NCI-H226 (cell line): ENCODE measurements at regions not wholly inside any gene's neighbourhood (a gene's known extent, or its start where the extent isn't known, plus 50 kb on each side); places are given as distances from the start of the nearest gene placed in this dataset.
"Not testable (repeated sequence)": the region's sequence is repeated elsewhere in the genome, so short reads cannot be mapped to it uniquely, and the experiment has no call there.

Experiments
- DNase-seq: peaks from one replicate; pipeline ENCODE4 v3.0.0-alpha.2; 2015

DNA sequence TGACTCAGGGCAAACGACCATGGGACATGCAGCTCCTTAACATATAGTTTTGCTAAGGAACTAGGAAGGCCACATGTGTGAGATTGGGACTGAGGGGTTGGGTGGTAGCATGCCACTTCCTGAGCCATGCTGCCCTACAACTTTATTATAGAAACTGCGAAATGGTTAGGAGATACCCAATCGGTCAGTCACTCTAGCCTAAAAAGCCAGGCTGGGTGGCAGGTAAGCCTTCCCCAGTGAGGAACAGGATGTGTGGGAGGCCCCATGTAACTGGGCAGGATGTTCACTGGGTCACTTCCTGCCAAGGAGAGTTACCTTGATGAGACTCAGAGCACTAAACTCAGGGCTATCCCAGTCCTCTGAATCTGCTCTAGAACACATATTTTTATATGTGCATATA lies 123.5 kb downstream of the MAP3K7 start:
- no peak for DNase-seq

DNA sequence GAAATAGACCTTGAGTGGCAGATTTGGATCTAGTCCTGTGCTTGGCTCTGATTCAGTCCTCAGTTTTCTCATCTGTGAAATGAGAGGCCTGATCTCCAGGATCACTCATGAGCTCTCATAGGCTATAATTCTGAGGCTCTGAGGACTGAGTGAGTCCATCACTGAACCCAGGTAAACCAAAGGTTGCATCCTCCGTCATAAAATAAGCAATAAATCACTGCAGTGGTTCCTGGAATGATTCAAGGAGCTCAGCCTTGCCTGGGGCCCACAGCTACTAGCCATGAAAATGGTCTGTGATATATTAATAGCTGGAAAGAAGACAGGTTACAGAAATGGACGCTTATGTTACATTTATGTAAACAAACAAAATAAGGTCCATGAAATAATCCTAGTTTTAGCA lies 124.8 kb downstream of the MAP3K7 start:
- DNase-seq: no peak

DNA sequence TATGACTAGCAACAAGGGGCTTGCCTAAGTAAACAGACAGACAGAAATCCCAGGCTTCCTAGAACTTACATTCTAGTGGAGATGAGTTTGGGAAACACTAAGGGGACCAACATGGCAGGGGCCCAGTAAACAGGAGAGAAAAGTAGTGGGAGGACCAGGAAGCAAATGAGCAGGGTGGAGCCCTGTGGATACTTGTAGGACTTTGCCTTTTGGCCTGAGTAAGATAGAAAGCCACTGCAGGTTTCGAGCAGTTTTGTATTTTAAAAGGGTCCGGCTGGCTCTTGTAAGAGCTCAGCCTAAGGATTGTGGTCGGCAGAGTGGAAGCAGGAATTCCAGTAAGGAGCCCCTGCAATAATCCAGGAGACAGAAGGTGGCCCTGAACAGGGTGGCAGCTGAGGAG lies 125.5 kb downstream of the MAP3K7 start:
- DNase-seq: no peak

DNA sequence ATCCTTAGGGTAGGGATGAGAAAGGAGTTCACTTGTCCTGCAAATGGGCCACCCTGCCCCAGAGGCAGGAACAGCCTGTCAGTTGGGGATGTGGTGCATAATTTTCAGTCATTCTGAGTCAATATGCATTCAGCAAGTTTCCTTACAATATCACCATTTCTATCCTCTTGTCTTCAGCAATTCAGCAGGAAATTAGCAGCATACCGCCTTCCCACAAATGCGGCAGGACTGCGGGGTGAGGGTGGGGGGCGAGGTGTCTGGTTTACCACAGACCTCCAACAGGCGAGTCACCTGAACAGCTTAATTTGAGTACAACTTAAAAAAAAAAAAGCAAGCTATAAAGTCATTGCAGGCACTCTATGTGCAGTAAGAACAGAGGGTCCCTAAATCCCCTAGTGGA lies 126.8 kb downstream of the MAP3K7 start:
- DNase-seq: no peak

DNA sequence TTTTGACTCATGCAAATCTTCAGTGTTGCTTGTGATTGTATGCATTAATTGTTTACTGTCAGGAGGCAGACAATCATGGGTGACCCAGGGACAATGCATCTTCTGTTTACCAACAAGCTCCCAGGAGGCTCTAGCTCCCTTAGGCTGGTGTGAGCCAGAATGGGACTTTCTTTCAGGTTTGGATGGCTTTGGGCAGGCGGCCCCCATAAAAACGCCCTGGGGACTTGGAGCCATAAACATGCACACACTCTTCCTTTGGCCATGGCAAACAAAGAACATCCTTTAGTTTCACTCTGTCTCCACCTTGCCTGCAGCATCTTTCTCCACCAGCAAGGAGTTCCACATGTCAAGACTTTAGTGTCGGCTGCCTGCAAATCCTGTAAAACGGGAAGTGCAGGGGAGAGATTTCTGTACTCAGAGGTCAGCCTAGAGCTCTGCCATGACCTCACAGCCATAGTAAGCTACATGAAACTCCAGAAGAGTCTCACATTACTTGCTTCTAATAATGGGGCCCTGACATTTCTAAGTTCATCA lies 127.6 kb downstream of the MAP3K7 start:
- no peak for DNase-seq

DNA sequence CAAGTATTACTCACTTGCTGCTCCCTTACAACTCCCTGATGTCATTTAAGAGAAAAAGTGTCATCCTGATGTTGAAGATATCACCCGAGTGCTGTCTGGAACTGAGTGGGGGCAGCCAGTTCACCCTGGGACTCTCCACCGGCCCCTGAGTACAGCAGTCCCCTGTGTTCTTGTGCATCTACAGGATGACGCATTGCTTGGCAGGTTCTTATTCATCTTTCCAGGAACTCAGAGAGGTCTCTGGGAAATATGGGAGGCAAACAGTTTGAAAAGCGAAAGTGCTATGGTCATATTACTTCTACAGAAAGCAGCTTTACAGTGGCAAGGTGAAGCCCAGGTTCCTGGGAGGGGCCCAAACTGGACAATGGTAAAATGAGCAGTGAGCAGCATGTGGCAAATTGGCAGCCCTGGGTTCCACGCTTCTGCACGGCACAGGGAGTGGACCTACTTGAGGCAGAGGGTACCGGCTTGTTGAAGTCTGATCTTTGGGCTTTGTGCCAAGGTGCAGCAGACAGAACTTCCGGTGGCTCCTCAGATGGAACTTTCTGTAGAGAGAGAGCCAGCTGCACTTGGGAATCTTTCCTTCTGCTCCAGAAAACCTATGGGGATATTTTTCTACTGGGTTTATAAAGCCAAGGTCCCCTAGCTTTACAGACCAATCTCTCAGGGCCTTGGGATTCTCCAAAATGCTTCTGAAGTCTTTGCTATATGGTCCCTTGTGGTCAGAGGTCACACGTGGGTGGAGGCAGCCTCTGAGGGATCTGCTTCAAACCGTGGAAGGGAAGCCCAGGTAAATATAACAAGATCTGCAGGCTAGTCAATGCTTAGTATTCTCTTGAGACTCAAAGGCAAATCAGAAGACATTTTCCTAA lies 128.3 kb downstream of the MAP3K7 start:
- peak; percentile 61 for DNase-seq

DNA sequence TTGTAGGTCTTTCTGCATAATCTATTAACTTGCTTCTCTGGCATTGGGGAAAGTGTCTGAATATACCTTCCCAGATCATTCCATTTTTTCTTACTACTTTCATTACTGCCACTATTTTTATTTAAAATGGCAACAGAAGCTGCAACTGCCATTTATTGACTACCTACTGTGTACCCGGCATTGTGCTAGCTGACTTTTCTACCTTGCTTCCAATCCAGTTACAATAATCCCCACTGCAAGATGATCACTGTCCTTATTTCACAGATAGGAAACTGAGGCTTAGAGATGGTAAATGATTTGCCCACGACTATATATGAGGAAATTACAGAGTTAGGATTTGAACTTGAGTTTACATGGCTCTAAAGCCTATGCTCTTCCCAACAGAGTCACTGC lies 129.0 kb downstream of the MAP3K7 start:
- DNase-seq: no peak

DNA sequence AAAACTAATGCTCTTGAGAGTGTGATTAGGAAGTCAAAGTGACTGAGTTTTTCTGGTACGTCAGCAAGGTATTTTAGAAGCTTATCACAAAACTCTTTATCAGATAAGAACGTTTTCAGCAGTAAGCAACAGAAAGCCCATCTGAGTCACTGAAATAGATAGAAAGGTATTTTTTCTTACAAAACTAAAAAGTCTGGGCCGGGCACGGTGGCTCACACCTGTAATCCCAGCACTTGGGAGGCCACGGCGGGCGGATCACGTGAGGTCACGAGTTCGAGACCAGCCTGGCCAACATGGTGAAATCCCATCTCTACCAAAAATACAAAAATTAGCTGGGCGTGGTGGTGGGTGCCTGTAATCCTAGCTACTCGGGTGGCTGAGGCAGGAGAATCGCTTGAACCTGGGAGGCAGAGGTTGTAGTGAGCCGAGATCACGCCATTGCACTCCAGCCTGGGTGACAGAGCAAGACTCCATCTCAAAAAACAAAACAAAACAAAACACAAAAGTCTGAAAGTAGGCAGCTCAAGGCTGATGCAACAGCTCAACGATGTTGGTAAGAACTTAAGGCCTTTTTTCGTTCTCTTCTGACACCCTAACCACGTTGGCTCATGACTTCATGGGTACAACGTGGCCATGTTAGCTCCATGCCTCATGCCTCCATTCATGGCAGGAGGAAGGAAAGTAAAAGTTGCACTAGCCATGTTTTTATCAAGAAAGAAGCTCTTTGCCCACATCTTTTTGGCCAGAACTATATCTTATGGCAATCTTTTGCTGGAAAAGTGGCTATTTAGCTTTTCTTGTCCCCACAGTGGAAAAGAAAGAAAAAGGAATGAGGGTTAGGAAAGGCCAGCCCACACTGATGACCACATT lies 129.6 kb downstream of the MAP3K7 start:
- DNase-seq: not testable (repeated sequence)

DNA sequence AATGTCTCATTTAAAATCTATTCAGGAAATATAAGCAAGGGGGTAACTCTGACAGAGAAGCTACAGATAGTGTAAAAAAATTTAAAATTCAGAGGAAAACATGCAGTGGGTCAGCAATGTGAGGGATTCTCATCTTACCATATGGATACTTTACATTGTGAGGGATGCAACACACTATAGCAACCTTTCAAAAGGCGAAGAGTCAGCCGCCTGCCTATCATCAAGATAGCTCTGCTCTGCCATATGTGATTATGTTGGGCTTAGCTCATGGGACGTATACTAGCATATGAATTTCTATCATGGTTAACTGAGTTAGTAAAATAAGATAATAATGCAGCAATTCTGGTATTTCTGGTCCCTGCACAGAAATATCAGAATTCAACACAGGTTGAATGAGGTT lies 130.9 kb downstream of the MAP3K7 start:
- DNase-seq: no peak

DNA sequence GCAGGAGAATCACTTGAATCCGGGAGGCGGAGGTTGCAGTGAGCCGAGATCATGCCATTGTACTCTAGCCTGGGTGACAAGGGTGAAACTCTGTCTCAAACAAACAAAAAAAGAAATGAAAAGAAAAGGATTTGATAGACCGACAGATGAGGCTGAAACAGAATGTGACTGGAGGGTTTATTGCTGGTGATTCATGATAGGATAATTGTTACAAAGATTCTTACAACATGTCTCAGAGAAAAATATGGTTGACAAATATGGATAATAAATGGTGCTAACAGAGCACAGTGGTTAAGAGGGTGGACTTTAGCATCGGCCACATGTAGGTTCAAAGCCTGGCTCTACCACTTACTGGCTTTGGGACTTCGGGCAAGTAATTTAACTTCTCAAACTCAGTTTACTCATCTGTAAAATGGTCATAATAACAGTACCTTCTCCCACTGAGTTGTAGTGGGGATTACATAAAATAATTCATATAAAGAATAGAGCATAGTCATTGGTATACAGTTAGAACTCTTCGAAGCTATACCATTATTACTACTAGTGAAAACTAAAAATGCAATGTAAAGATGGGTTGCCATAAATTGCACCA lies 131.9 kb downstream of the MAP3K7 start:
- no peak for DNase-seq

DNA sequence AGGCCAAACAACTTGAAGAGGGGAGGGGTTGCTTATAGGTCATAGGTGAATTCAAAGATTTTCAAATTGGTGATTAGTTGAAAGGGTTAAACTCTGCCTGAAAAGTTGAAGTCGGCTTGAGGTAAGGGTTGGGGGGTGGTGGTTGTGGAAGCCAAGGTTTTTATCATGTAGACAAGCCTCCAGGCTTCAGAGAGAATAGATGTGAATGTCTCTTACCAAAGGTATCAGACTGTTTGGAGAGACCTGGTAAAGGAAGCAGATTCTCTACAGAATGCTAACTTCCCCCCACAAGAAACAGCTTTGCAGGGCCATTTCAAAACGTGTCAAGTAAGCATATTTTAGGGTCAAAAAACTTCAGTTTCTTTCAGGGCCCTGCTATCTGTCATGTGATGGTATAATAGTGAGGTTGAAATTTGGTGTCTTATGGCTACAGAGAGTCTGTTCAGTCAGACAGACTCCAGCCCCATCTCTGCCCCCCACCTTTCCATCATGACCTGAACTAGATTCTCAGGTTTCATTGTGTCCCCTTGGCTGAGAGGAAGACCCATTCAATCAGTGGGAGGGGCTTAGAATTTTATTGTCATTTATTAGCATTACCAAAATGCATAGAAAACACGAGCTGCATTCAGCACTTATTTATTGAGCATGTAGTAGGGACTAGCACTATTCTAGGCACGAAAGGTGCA lies 136.5 kb downstream of the MAP3K7 start:
- no peak for DNase-seq

DNA sequence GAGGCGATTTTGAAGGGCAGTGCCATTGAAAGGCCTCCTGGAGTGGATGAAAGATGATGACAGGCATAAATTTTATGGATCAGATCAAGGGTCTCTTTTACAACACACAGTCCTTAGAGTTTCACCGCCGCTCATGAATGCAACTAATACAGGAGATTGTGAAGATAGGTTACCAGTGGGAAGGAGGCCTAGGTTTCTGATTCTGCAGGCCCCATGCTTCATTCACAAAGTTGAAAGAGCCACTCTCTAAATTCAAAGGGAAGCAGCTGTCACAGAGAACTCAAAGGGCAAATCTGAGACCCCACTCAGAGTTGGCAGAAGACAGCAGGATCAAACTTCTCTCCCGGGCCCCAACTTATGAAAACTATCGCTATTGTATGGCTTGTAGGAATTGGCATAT lies 137.6 kb downstream of the MAP3K7 start:
- DNase-seq: no peak

DNA sequence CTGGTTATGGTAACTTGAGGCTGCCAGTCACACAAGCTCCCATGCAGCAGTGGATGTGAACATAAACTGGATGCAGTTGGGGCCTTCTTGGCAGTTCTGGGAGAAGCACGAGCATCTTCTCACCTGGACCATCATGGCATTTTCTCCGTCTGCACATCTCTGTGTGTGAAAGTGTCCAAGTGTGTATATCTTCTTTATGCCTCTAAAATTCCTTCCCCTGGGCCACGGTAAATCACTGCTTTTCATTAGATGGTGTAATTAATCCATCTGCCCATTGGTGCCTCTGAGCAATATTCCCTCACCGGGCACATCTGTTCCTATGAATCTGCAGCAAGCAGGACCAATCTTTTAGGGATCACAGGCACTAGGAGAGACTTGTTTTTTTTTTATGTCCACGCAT lies 138.0 kb downstream of the MAP3K7 start:
- no peak for DNase-seq

DNA sequence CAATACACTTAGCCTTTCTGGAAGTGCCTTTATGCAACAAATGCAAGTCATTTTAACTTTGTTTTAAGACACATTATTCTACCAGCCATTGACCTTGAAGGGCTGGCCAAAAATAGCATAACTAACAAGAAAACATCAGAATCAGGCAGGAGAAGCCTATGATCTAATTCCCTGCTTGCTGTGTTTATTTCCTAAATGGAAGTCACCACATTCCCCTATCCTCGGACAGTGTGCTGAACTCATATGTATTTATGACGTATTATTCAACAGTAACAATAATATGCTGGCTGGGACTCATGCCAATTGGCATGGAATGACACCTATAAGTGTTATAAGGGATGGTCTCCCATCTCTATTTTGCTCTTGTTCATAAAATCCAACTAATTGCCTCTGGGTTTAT lies 140.7 kb downstream of the MAP3K7 start:
- no peak for DNase-seq

DNA sequence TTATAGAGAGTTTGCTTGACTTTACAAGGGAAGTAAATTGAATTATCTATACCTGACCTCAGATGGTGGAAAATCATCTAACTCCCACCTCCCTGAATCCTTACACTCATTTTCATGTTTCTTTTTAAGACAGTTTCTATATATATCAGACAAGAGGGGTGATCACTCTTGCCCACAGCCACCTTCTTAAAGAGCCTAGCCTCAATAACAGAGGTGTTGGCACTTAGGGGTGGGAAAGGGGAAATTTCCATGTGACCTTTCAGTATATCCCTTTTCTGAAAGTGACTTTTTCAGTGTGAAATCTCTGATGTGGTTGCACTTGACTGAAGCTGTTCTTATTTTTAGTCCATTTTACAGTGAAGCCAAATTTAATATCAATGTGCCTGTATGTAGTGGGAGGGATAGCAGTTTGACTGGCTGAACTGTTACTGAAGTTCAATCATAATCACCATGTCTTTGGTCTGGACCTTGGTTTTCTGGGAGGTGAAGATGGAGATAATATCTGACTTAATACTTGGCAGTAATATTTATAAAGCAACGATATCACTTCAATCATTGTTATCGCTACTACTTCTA lies 141.3 kb downstream of the MAP3K7 start:
- DNase-seq: no peak

DNA sequence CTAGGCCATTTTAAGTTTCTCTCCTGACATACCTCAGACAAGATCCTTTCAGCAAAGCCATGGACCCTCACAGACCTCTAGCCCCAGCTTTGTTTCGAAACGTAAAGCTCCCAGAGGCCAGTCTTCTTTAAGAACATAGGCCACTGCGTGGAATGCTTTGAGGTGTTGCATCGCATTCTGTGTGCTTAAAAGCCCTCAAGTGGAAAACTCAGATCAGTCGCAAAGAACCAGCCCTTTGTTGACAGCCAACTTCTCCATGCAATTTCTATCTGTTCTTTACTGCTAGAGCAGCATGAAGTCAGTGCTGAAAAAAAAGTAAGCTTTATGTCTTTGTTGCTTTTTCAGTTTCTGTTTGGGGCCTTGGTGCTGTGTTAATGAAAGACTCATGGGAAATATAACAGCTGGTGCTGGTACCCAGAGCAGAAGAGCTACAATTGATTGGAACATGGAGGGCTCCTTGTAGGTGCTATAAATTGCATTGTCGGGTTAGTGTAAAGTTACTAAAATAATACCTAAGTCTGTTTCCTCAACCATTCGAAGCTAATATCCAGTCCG lies 142.6 kb downstream of the MAP3K7 start:
- no peak for DNase-seq

DNA sequence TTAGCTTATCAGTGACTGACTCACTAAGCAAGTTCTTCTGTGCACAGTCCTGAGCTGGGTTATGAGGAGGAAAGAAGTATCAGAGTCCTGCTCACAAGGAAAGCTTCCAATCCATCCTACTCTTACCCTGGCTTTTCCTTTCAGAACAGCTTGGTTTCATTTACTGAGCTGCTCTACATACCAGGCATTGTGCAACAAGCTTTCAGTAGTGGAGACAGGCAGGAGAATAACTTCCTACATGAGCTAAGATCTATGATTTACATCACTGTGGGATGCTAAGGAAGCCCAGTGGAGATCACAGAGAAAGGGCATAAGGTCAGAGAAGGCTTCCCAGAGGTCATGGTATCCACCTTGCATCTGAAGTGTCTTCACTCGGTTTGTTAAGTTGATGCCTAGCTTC lies 144.5 kb downstream of the MAP3K7 start:
- DNase-seq: peak; percentile 57

DNA sequence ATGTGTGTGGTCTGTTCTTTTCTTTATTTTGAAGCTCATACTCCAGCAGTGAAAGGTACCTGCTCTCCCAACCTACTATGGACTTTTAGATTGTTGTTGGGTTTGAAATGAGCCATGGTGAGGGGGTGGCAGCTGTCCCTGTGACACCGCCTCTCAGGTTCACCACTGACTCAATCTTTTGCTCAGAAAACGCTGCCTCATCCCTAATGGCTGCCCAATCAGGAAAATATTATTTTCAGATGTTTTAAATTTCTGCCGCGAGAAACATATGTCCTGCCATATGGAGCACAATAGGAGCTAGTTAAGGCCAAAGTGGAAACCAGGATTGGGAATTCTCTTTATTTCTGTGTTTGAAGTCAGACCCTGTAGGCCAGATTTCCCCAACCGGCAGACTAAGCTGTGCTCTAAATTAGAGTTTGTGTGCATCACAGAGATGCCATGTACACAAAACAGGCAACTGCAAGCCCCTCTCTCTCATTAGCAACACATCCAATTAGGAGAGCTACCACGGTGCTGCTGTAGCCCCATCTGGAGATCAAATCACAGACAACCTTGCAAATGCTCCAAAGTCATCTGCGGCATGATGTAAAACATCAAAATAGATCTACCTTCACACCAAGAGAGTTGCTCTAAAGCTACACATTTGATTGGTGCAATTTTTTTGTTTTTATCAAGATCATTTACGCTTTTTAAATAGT lies 144.1 kb upstream of the BACH2 start:
- DNase-seq: no peak

DNA sequence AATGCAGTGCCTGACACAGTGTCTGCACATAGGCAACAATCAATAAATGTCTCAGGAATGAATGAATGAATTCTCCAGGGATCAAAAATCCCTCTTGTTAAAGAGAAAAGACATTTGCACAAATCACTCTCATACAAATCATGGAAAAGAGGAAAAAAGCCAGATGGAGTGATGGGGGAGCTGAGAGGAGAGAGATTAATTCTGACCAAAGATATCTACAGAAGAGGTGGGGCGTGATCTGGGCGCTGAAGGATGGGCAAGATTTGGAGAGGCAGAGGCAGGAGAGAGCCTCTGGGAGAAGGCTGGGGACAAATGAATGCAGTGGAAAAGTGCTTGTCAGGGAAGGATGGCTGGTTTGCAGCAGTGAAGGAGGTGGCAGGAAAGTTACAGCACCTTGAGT lies 142.9 kb upstream of the BACH2 start:
- no peak for DNase-seq

DNA sequence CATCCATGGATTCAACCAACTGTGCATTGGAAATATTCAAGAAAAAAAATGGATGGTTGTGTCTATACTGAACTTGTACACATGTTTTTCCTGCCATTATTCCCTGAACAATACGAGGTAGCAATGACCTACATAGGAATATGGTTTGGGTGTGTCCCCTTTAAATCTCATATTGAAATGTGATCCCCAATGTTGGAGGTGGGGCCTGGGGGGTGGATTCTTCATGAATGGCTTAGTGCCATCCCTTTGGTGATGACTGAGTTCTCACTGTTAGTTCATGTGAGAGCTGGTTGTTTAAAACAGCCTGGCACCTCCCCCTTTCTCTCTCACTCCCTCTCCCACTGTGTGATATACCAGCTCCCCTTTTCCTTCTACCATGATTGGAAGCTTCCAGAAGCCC lies 139.8 kb upstream of the BACH2 start:
- DNase-seq: no peak

DNA sequence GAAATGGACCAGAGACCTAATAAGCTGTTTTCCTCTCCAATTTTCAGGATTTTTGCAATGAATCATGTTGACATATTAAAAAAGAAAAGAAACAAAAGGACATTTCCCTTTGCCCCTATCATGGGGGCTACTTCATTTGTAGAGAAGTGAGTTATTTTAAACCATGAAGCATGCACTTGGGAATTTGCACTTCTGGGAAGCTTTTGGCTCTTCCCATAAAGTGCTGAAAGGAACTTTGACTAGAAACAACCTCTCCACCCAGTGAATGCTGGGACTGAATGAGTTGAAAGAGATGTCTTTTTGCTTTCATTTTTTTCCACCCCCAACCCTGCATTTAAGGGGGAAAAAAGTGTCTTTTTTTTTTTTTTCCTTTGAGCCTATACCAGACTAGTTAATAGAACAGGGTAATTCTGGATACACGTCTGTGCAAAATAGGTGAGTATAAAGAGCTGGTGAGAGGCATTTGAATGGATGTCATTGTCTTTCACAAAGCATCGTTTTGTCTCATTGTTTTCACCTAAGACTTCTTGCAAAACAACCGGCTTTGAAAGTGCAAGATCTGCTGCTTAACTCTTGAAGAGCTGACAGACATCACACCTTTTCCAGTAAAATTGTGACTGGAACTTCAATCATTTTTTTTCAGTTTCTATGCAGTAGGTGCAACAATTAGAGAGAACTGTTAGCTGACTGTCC lies 138.7 kb upstream of the BACH2 start:
- DNase-seq: no peak
